Activated CD4-positive, alpha-beta T cell treated with anti-CD3 and anti-CD28 coated beads, Interleukin-2, amount 50 U/mL, for 48 hours (primary cell): ENCODE measurements at regions not wholly inside any gene's neighbourhood (a gene's known extent, or its start where the extent isn't known, plus 50 kb on each side); places are given as distances from the start of the nearest gene placed in this dataset.

Experiments
- DNase-seq, 2 experiments: peaks; one replicate each; pipeline ENCODE4 v3.0.0-alpha.2; 2020

DNA sequence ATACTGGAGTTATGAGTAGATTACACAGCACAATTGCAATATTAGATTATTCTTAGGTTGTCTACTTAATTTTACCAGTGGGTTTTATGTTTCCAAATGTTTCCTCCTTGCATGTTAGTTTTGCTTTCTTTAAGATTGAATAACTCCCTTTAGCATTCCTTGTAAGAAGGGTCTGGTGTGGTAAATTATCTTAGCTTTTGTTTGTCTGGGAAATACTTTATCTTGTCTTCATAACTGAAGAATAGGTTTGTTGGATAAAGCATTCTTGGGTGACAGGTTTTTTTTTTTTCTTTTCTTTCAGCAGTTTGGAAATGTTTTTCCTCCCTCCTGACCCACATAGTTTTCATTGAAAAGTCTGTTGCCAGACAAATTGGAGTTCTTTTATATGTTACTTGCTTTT, 531.1 kb downstream of the ANXA1 start:
- DNase-seq, result no peak

DNA sequence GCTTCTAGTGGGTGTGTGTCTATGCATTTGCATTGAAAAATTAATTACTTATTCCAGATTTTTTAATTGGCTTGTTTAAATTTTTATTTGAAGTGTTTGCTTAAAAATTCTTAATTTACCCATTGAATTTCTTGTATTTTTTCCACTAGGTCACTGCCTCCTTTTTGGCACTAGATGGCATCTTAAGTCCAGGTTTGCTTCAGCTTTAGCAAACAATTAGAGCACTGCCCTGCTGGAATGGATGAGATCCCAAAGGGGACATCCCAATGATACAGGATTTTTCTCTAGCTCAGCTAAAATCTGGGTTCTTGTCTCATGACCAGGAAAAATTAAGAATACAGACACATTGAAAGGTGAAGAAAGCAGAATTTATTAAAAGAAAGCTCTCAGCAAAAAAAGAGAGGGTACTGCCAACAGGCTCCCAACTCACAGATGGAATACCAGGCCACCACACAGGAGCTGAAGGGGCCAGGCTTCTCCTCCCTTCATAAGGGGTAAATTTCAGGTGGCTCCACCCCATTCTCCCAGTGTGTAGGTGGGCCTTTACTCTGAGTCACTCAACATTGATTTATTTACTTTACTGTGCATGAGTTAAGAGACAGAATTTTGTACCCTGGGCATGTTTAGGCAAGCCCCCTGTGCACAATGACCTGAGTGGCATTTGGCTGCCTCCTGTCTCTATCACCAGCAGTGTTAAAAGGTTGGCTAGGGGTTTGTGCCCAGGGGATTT, 532.4 kb downstream of the ANXA1 start:
- DNase-seq, result no peak

DNA sequence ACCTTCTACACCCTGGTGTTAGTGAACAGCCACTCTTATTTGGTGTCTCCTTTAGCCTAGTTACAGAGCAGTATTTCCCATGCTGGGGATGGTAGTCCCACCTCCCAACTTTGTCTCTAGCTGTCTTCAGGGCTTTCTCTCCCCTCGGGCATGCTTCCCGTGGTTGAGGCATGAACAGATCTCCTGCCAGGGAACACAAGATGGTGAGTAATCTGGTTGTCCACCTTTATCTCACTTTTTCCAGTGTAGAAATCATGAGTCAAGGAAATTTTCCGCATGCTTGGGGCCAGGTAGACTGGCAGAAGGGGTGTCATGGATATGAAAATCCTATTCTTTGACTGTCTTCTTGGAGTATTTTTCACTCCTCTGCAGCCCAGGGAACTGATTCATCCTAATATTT, 532.9 kb downstream of the ANXA1 start:
- no peak for DNase-seq

DNA sequence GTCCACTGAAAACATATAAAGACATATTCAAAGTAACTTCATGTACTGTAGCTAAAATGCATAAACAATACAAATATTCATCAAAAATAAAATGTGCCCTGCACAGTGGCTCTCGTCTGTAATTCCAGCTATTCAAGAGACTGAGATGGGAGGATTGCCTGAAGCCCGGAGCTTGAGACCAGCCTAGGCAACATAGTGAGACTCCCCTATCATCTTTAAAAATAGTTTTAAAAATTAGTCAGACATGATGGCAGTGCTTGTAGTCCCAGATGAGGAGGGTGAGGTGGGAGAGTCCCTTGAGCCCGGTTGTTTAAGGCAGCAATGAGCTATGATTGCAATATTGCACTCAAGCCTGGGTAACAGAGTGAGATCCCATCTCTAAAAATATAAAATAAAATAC, 534.1 kb downstream of the ANXA1 start:
- DNase-seq, result no peak

DNA sequence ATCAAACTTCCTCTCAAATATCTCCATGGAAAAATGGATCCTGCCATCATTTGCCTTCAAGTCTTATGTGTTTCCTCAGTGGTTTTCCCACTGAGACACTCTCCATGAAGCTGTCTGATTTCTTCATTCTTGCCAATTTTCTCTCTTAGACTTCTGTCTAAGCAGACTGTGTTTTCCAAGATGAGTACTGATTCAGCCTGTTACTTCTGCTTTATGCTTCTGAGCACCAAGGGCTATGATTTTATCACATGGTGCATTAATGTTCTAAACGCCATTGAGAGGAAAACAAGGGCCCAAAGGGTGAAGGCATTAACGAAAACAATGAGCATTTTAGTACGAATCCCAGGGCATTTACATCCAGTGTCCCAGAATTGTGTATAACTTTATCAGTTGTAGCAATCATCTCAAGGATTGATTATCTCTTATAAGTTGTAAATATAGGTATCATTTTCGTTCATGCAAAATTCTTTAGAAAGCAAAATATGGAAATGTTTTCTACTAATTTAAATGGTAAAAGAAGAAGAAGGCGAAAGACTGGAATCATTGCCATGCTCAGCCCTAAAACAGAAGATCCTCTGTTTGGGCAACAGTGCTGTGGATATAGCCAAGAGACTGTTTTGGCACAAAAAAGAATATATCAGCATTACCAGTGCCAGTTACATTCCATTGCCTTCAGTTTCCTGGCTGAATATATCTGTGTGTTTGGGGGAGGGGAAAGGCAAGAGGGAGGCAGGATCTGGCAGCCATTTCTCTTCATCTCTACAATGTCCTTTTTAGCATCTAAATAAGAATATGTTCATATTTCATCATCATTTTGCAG, 537.6 kb downstream of the ANXA1 start:
- DNase-seq, result no peak

DNA sequence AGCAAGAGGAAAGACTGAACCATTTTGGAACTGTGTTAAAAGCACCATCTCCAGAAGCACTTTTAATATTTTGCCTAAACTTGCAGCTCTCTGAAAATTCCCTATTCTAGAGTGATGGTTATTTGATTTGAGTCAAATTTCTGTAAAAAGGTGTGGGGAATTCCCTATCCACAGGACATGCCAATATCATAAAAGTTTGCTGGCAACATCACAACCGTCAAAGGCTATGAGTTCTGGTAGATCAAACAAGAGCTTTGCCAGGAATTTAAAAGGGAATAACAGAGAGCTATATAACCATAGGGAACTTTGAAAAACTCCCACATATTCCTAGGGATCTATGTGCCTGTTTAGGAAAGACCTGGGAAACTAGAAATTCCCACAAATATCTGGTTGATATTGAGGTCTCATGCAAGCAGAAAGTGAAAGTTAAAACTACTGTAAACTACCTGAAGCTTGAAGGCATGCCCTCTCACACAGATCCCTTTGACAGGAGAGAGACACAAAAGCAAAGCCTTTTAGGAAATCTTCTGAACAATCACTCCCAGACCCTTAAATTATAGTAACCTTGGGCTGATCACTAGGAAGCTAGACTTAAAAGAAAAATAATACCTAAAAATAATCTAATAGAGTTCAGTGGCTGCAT, 549.9 kb downstream of the ANXA1 start:
- DNase-seq, result no peak

DNA sequence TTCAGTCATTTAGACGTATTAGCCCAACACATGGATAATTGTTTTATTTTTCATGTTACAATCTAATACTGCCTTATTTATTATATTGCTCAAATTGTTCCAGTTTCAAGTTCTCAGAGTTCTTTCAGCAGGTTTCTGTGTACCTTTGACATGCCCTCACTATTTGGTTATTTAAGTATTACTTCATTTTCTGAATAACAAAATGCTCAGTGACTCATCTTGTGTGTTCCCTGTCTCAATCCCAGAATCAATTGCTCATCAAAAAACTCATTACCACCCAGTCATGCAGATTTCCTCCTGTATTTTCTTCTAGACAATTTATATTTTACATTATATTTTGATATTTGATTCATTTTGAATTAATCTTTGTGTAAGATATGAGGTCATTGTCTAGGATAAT, 562.6 kb downstream of the ANXA1 start:
- no peak for DNase-seq

DNA sequence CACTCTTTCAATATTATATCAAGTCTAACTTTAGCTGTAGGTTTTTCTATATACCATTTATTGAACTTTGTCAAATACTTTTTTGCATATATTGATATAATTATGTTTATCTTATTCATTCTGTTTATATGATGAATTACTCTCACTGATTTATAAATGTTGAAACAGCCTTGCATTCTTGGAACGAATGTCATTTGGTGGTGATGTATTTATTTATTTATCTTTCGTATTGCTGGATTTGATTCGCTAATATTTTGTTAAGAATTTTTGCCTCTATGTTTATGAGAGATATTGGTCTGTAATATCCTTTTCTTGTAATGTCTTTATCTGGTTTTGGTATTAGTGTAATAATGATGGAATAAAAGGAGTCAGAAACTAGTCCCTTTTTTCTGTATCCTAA, 563.9 kb downstream of the ANXA1 start:
- no peak for DNase-seq

DNA sequence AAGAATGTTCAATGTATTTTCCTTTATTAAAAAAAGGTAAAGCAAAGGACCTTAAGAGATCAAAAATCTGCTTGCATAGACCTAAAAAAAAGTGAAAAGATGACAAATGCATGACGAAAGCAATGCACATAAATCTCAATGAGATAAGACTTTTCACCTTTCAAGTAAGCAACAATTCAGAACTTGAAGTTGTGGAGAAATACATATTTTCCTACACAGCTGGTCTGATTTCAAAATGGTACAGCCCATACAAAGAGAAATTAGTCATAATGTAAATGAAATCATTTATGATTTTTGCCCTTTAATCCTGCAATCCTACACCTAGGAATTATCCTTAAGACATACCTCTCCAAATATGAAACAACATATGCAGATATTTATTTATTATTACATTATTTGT, 568.0 kb downstream of the ANXA1 start:
- no peak for DNase-seq

DNA sequence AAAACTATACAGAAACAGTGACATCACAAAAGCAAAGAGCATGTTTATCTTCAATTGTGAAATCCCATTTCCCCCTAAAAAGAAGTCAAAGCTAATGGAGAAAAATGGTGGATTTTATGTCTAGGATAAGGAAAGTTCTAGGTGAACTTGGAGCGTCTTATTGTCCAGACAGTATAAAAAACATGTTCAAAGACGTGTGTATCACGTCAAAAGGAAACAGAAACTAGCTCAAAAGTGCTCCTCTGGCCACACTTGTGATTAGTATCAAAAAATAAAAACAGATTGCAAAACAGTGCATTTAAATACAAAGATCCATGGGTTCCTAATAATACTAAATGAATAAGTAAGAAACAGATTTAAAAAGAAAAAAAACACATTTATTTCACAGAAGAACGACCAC, 568.9 kb downstream of the ANXA1 start:
- DNase-seq, result no peak

DNA sequence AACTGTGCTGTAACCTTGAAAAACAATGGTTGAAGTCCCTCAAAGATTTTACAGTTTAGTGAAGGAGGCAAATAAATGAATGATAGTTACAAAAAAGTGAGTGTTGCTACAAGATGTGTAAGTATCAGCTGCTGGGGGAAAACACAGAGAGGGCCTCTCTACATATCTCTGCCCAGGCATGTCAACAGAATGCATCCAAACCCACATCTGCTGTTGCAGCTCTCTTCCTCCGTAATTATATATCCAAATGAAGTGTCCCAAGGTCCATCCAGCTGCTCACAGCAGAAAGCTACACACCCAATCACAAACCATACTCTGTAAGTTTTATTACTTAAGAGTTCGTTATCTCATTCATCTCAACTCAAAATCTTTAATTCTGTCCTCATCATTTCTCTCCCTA, 584.6 kb downstream of the ANXA1 start:
- no peak for DNase-seq

DNA sequence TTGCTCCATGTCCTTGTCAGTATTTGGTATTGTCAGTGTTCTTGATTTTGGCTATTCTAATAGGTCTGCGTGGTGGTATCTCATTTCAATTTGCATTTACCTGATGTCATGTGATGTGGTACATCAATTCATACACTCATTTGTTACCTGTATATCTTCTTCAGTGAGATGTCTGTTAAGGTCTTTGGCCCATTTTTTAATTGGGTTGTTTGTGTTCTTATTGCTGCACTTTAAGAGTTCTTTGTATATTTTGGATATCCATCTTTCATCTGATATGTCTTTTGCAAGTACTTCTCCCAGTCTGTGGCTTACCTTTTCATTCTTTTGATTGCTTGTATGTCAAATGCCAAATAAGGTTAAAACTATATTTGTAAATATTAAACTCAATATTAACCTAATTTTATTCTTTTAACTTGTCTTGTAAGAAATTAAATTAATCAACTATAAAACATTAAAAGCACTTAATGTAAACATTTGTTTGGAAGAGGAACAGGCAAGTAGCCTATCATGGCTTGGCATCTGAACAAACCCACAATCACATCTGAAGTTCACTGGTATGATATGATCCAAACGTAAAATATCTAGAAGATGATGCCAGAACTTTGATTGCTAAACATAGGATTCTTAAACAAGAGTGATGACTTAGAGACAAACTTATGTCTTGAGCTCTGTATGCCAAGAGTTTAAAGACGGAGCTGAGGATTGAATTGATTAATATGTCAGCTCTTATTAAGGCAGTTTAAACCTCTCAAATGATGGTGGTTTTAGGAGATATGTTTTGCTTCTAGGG, 587.3 kb downstream of the ANXA1 start:
- DNase-seq, result no peak

DNA sequence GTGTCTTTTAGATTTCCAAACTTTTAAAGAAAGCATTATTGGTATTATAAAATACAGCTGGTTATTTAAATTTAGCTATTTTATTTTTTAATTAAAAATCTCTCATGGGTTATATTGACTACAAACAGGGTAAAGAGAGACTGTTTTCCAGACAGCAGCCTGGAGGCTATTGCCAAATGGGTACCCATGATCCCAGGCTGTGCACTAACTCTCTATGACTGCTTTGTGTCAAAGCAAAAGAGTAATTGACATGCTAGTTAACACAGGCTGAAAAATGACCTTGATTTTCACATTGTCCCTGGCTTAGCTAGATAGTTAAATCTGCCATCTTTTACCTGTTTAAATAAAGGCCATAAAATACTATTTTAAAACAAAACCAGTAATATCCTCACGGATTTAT, 589.7 kb downstream of the ANXA1 start:
- no peak for DNase-seq

DNA sequence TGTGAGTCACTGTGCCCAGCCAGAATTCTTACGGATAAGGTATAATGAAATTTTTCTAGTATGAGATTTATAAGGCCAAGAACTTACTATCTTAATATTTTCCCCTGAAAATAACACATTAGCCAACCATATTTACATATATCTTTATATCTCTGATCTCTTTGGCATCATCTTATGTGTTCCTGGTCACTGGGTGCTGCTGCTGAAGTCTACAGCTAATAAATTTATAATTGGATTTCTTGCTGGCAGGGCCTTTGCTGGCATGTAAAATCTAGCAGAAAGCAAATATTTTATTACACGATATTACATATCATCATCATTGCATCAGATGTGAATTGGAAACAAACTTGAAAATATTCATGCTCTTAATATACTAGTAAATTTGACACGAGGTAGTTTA, 590.7 kb downstream of the ANXA1 start:
- no peak for DNase-seq

DNA sequence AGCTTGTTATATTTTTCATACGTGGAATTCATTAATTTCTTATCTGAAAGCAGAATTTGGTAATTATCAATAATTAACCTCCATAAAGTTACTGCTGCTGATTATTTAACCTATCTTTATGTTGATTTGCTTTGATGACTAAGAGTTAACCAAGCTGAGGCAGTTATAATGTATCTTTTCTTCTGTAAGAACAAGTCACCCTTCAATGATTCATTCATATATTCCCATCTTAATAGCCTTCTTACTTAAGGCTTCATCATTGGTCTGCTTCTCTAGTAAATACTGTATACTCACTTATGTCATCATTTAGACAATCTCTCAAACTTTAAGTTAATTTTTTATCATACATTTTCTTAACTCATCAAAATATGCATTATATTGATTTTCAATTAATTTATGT, 592.2 kb downstream of the ANXA1 start:
- no peak for DNase-seq

DNA sequence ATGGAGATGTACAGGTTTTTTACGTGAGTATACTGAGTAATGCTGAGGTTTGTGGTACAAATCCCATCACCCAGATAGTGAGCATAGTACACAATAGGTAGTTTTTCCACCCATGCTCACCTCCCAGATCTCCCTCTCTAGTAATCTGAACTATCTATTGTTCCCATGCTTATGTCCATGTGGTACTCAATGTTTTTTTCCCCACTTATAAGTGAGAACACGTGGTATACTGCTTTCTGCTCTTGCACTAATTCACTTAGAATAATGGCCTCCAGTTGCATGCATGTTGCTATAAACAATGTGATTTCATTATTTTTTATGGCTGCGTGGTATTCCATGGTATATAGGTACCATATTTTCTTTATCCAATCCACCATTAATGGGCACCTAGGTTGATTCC, 593.9 kb downstream of the ANXA1 start:
- DNase-seq, result no peak

DNA sequence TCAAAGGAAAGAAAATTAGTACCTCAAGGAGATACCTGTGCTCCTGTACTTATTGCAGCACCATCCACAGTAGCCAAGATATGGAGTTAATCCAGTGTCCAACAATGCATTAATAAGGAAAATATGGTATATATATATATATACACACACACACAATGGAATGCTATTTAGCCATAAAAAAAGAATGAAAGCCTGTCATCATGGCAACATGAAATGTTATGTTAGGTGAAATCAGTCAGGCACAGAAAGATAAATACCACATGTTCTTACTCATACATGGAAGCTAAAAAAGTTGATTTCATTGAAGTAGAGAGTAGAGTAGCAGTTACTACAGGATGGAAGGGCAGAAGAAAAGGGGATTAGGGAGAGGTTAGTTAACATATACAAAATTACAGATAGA, 601.5 kb downstream of the ANXA1 start:
- DNase-seq, result no peak

DNA sequence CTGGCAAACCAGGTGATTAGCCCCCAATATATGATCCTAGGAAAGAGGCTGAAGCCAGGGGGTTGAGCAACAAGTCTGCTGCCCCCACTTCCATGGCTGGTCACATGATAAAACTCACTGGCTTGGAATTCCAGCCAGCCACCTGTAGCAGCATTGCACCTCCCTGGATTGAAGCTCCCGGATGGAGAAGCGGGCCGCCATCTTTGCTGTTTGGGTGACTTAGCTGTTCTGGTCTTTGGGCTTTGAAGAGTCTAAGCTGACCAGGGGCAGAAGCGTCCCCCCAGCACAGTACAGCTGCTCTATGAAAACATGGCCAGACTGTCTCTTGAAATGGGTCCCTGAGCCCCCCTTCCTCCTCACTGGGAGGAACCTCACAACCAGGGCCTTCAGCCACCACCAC, 610.2 kb downstream of the ANXA1 start:
- DNase-seq, result no peak

DNA sequence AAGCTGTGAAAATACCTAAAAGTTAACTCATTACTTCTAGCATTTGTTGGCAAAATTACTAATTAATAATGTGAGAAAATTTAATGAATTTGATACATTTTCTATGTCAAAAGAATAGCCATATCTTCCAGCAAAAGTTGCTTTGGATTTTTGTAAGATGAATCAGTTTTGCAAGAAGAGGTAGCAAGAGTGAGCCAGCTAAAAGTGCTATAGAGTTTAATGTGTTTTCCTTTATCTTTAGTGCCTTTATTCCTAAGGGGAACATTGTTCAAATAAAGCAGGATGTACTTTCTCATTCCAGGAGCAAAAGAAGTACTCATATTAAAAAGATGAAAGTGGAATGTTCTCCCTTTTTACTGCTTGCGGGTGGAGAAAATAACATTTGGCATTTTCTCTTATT, 622.2 kb downstream of the ANXA1 start:
- DNase-seq, result no peak

DNA sequence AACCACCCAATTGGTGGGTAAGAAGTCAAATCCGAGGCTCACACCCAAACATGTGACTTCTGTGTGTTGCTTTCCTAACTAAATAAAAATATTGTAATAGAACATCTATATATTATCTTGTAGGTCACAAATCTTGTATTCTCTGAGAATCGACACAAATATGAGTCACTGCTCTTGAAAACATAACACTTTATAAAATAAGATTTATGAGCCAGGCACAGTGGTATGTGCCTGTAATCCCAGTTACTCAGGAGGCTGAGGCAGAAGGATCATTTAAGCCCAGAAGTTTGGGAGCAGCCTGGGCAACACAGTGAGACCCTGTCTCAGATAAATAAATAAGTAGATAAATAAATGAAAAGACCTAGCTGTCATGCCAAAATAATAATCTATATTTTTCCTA, 624.1 kb downstream of the ANXA1 start:
- no peak for DNase-seq

DNA sequence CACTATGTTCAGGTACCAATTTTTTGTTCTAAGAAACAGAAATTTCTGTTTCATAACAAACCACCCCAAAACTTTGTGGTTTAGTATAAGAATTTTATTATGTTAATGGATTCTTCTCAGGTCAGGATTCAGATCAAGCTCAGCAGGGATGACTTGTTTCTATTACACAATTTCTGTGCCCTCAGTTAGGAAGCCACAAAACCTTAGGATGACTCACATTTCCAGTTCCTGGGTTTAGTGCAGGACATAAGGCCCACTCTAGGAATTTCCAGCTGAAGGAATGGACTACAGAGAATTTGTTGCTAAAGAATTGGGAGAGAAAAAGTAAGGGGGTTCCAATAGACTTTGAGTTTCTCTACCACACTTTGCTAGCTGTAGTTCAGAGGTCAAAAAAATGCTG, 629.3 kb downstream of the ANXA1 start:
- DNase-seq, result no peak

DNA sequence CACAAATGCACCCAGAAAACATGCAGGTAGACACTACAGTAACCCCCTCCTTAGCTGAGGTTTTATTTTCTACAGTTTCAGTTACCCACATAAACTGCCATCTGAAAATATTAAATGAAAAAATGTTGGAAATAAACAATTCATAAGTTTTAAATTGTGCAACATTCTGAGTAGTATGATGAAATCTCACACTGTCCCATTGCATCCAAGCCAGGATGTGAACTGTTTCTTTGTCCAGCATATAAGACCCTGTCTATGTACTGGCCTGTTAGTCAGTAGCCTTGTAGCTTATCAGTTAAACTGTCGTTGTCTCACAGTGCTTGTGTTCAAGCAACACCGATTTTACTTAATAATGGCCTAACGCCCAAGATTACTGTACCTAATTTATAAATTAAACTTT, 630.5 kb downstream of the ANXA1 start:
- no peak for DNase-seq

DNA sequence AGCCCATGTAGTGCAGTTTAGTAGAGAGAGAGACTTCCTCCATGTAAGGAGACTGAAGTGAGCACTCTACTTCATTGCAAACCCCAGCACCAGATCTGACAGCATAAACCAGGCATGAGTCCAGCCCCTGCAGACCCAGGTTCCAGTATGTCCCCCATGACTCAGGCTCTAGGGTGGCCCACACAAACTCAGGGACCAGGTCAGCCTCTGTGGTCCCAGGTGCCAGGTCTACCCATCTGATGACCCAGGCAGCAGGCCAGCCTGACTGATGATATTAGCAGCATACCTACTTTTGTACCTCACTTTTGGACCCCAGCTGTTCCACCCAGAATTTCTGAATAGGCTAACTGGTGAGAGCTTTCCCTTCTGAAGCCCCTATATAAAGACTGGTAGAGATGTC, 647.8 kb downstream of the ANXA1 start:
- DNase-seq, result no peak
